OCI-LY7 (cell line): ENCODE measurements at regions not wholly inside any gene's neighbourhood (a gene's known extent, or its start where the extent isn't known, plus 50 kb on each side); places are given as distances from the start of the nearest gene placed in this dataset.
A peak's percentile ranks its signal among the peaks of the same experiment; 100 is the strongest.
"Not testable (repeated sequence)": the region's sequence is repeated elsewhere in the genome, so short reads cannot be mapped to it uniquely, and the experiment has no call there.

Source experiments
- BruUV-seq: library from RNA; stranded (reverse); fragments of 400-500 nt; replicated peaks from 2 replicates; lab custom pipeline; 2021; lab: Mats Ljungman, UMichigan
- CTCF ChIA-PET: fragments of 300-600 bp; sonication (Branson Sonifier 250); formaldehyde crosslinking; loops from one replicate; lab custom pipeline; 2022; ENCODE audit warnings: antibody characterized with exemption; ENCODE audit not compliant: unreplicated experiment; lab: Charles Lee
- POLR2A ChIA-PET: fragments of 300-600 bp; sonication (Branson Sonifier 250); formaldehyde crosslinking; loops from one replicate; lab custom pipeline; 2022; ENCODE audit warnings: antibody characterized with exemption; lab: Charles Lee
- DNase-seq: peaks from one replicate; pipeline ENCODE4 v3.0.0-alpha.2; 2015; ENCODE audit warnings: low spot score
- H2AFZ ChIP-seq: fragments of 200-600 bp; sonication (generic), shearing (Covaris generic); 2 replicates; pipeline ENCODE4 v1.6.1; 2014; ENCODE audit warnings: mild to moderate bottlenecking, antibody characterized with exemption, low read length, moderate library complexity
- H3K27ac ChIP-seq: fragments of 200-600 bp; sonication (generic); 2 replicates; pipeline ENCODE4 v1.5.1; 2014; ENCODE audit warnings: mixed run types, low read depth, mild to moderate bottlenecking, moderate library complexity, low read length, inconsistent platforms; ENCODE audit not compliant: poor library complexity, severe bottlenecking
- H3K36me3 ChIP-seq: fragments of 200-600 bp; sonication (generic); 2 replicates; pipeline ENCODE4 v1.6.1; 2014; ENCODE audit warnings: mild to moderate bottlenecking, antibody characterized with exemption, low read length, moderate library complexity, mixed read lengths; ENCODE audit not compliant: insufficient read depth
- H3K4me1 ChIP-seq: fragments of 200-600 bp; sonication (generic); 2 replicates; pipeline ENCODE4 v1.5.1; 2014; ENCODE audit warnings: mild to moderate bottlenecking, low read length; ENCODE audit not compliant: insufficient read depth, poor library complexity, severe bottlenecking
- H3K4me2 ChIP-seq: fragments of 200-600 bp; sonication (generic); 2 replicates; pipeline ENCODE4 v1.6.1; 2014; ENCODE audit warnings: mild to moderate bottlenecking, low read length
- H3K4me3 ChIP-seq: fragments of 200-600 bp; sonication (generic); 2 replicates; pipeline ENCODE4 v1.5.1; 2014; ENCODE audit warnings: mild to moderate bottlenecking, low read depth, low read length; ENCODE audit not compliant: poor library complexity, severe bottlenecking
- H3K79me2 ChIP-seq: fragments of 200-600 bp; sonication (generic); 2 replicates; pipeline ENCODE4 v1.6.1; 2016; ENCODE audit warnings: low read depth, mild to moderate bottlenecking, low read length, moderate library complexity, mixed read lengths; ENCODE audit not compliant: insufficient read depth
- H3K9me2 ChIP-seq: fragments of 200-600 bp; sonication (generic); 2 replicates; pipeline ENCODE4 v1.6.1; 2016; ENCODE audit warnings: mild to moderate bottlenecking, low read length, mixed read lengths; ENCODE audit not compliant: insufficient read depth
- H3K9me3 ChIP-seq: fragments of 200-600 bp; sonication (generic); 2 replicates; pipeline ENCODE4 v1.6.1; 2014; ENCODE audit warnings: mild to moderate bottlenecking, mixed run types, low read length, mixed read lengths
- H4K20me1 ChIP-seq: fragments of 200-600 bp; sonication (generic); 2 replicates; pipeline ENCODE4 v1.6.1; 2014; ENCODE audit warnings: mild to moderate bottlenecking, antibody characterized with exemption, low read length, moderate library complexity, mixed read lengths; ENCODE audit not compliant: insufficient read depth
- CTCF ChIP-seq: fragments of 200-600 bp; sonication (generic); conservative IDR thresholded peaks from 2 replicates; pipeline ENCODE4 v1.5.1; 2014; ENCODE audit warnings: mild to moderate bottlenecking, antibody characterized with exemption, low read length, moderate library complexity, mixed read lengths
- EZH2phosphoT487 ChIP-seq: fragments of 200-600 bp; sonication (generic); IDR thresholded peaks from 2 replicates; pipeline ENCODE4 v1.6.1; 2018; ENCODE audit warnings: low read depth, borderline replicate concordance, mild to moderate bottlenecking, mixed run types, antibody characterized with exemption, low read length, moderate library complexity, mixed read lengths
- intact Hi-C: fragments of 100-400 bp; cut with micrococcal nuclease; formaldehyde crosslinking; loops from one replicate; pipeline ENCODE4 v1.10.0; 2022; ENCODE audit not compliant: unreplicated experiment

- Histone ChIP-seq H4K20me1 (no peaks in the 10 kb centered on the region), H3K4me2 (no peak overlapping the region), H3K79me2 (no peaks in the 10 kb centered on the region), H3K36me3 (no peaks in the 10 kb centered on the region), H3K4me3 (no peak overlapping the region), H3K27ac (no peak overlapping the region), H3K9me2 (no peaks in the 10 kb centered on the region), H2AFZ (no peak overlapping the region), H3K9me3 (peaks cover 10% of the 10 kb centered on the region; the same call in 1 of the 2 replicates), H3K4me1 (no peaks in the 10 kb centered on the region)
- intact Hi-C loops = no loop called here
- CTCF ChIA-PET = no interaction called here
- TF ChIP-seq CTCF = no peak
- no peak for TF ChIP-seq EZH2phosphoT487
- DNase-seq = no peak
- no TSS peak for BruUV-seq
- POLR2A ChIA-PET = no interaction called here
These were observed 469.1 kb downstream of the KCNJ18 start for GRCh38 chr17:22161376-22161775.

GRCh38 chr17:22171631-22172030, 479.3 kb downstream of the KCNJ18 start:
- H4K20me1 ChIP-seq = no peaks in the 10 kb centered on the region
- TF ChIP-seq CTCF (no peak), EZH2phosphoT487 (no peak)
- intact Hi-C loops = no loop called here
- no peaks in the 10 kb centered on the region for H3K79me2 ChIP-seq
- no peak overlapping the region for H3K4me3 ChIP-seq
- ChIA-PET CTCF (no interaction called here), POLR2A (interaction anchor here (1.0 kb wide), 1 partner anchor 15 kb away, joined by 3 read pairs; no protein-coding TSS in a partner anchor)
- no peak overlapping the region for H2AFZ ChIP-seq
- no peaks in the 10 kb centered on the region for H3K36me3 ChIP-seq
- no peaks in the 10 kb centered on the region for H3K9me2 ChIP-seq
- no peak for DNase-seq
- 0 out of 2 replicates have a peak overlapping the region, but pooled peaks have one; percentile 0 for H3K4me2 ChIP-seq
- no peaks in the 10 kb centered on the region for H3K4me1 ChIP-seq
- BruUV-seq = no TSS peak
- H3K9me3 ChIP-seq = no peaks in the 10 kb centered on the region
- H3K27ac ChIP-seq = no peak overlapping the region

- H3K4me3 ChIP-seq = no peak overlapping the region
- no peaks in the 10 kb centered on the region for H3K4me1 ChIP-seq
- TF ChIP-seq CTCF = no peak
- no peak for TF ChIP-seq EZH2phosphoT487
- DNase-seq = no peak
- intact Hi-C loops = no loop called here
- no peaks in the 10 kb centered on the region for H4K20me1 ChIP-seq
- ChIA-PET POLR2A (no interaction called here), CTCF (no interaction called here)
- H3K4me2 ChIP-seq = no peak overlapping the region
- H3K79me2 ChIP-seq = no peaks in the 10 kb centered on the region
- no peaks in the 10 kb centered on the region for H3K9me2 ChIP-seq
- H3K36me3 ChIP-seq = no peaks in the 10 kb centered on the region
- H3K27ac ChIP-seq = no peak overlapping the region
- no TSS peak for BruUV-seq
- 0 out of 2 replicates have a peak overlapping the region, but pooled peaks have one; percentile 36 for H2AFZ ChIP-seq
- H3K9me3 ChIP-seq = no peaks in the 10 kb centered on the region
These were observed 500.8 kb downstream of the KCNJ18 start for GRCh38 chr17:22193113-22193512.

GRCh38 chr17:22200187-22200586, 507.9 kb downstream of the KCNJ18 start:
- H4K20me1 ChIP-seq, H3K36me3 ChIP-seq, H3K4me3 ChIP-seq, H2AFZ ChIP-seq, H3K4me2 ChIP-seq, BruUV-seq, CTCF ChIA-PET, H3K9me3 ChIP-seq, H3K27ac ChIP-seq, H3K4me1 ChIP-seq, DNase-seq, H3K79me2 ChIP-seq, H3K9me2 ChIP-seq, intact Hi-C loops: not testable (repeated sequence)
- POLR2A ChIA-PET = interaction anchor here (0.6 kb wide), 2 partner anchors 23 to 1363 kb away, joined by 3 read pairs; no protein-coding TSS in a partner anchor
